GM18867 (cell line): ENCODE measurements at regions not wholly inside any gene's neighbourhood (a gene's known extent, or its start where the extent isn't known, plus 50 kb on each side); places are given as distances from the start of the nearest gene placed in this dataset.

Source experiments
- ATAC-seq: cut with Tn5 transposase; IDR thresholded peaks from one replicate; pipeline ENCODE4 v1.9.1; 2021; ENCODE audit warnings: mild to moderate bottlenecking, moderate library complexity; ENCODE audit not compliant: unreplicated experiment

DNA sequence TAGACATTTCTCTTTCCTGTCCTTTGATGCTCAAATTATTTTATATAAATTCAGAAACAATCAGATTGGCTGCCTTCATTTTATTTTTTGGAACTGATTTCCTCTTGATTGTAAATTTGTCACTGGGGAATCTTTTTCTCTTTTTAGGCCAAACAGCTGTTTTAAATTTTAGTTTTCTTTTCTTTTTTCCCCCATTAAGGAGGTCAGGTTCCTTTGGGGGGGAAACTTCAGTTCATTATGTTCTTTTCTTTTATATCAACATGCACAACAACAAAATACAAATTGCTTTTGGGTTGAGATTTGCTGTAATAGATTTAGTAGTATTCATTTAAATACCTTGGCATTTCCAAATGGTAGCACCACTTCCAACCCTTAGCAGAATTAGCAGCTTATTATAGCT lies 264.8 kb upstream of the SPRY2 start:
- ATAC-seq: no peak

- no peak for ATAC-seq
Measured at GRCh38 chr13:80605011-80605410, 264.1 kb upstream of the SPRY2 start.

DNA sequence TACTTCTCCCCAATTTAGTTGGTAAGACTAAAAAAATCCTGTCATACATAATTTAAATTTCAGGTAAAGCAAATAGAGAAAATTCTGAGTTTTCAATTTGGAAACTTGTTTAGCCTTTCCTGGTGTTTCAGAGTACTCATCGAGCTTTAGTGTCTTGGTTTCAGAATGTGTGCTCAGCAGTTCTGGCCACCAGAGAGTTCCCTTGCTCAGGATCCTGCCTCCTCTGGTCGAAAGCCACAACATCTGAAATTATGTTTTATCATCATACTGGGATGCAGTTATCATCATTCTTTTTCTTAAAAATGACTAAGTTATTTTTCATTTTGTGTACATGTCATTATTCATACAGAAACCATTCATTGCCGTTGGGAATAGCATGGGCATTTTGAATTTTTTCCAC lies 263.2 kb upstream of the SPRY2 start:
- no peak for ATAC-seq

DNA sequence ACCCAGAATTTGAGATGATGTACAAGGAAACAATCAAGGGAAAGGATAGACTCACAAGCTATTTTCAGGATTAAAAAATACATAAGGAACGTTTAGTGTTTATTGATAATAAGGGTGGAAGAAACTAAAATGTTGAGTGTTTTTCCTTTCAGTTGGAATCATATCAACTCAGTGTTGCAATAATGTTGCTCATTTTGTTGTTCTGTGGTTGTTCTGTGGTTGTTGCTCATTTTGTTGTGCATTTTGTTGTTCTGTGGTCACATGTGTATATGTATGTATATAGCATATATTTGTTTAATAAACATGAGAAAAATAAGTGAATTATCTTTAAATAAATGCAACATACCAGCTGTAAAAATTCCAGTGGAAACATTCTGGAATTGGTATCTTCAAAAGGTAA lies 262.4 kb upstream of the SPRY2 start:
- no peak for ATAC-seq

- no peak for ATAC-seq
Measured at GRCh38 chr13:80599765-80600164, 258.8 kb upstream of the SPRY2 start.

- ATAC-seq: no peak
Measured at GRCh38 chr13:80598189-80598588, 257.3 kb upstream of the SPRY2 start.

- ATAC-seq: no peak
Measured at GRCh38 chr13:80591976-80592740, 251.2 kb upstream of the SPRY2 start.

DNA sequence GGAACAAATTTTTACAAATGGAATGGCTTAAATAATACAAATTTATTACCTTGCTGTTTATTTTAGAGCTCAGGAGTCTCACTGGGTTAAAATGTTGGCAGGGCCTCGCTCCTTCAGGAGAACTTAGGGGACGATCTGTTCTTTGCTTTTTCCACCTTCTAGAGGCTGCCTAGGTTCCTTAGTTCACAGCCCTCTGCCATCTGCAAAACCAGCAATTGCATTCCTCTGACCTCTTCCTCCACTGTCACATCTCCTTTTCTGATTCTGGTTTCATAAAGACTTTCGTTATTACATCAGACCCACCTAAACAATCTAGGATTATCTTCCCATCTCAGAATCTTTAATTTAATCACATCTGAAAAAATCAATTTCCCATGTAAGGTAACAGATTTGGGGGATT lies 249.6 kb upstream of the SPRY2 start:
- ATAC-seq: no peak

DNA sequence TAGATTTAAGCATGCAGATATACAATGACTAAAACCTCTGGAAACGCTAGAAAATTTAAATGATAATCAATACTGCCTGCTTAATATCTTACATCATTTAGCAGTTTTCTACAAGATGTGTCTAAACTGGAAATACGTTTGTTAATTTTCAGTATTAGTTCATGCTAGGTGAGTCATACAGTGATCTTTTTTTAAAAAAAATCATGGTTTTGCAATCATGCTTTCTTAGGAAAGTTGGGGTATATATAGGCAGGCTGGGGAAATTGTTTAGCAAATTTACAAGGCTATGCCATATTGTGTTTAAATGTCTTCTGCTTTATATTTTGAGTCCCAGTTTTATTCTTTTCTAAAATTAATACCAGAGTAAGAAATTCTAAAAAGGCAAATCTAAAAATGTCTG lies 245.4 kb upstream of the SPRY2 start:
- ATAC-seq: no peak

DNA sequence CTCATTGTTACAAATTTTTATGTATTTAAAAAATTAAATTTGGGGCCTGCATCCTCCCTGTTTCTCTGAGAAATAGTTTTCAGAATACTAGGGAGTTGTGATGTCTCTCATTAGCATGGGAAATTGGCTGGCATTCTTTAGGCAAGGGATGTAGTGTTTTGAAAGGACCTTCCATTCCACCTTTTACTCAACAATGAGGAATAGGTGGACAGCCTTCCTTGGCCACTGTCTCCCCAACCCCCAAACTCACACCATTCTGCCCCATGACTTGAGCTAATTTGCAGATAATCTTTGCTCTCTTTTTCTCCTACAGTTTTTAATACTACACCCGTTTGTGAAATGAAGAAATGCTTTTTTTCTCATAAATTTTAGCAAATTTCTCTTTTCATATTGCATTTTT lies 244.6 kb upstream of the SPRY2 start:
- no peak for ATAC-seq

DNA sequence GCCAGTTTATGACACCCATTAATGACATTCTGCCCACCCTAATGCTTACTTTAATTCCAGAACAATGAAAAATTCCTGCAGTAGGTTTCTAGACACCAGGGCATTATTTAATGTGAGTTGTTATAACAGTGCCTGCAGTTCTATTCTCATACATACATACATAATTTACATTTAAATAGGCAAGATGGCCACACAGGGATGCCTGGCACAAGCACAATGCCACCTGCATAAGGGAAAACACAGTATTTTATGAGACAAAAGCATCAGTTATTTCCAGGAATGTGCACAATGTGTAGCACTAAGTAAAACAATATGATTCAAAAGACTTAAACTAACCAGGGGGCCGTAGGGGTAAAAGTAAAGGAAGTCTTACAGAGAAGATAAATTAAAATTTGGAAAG lies 243.9 kb upstream of the SPRY2 start:
- ATAC-seq: no peak

- no peak for ATAC-seq
Measured at GRCh38 chr13:80584306-80584705, 243.4 kb upstream of the SPRY2 start.

DNA sequence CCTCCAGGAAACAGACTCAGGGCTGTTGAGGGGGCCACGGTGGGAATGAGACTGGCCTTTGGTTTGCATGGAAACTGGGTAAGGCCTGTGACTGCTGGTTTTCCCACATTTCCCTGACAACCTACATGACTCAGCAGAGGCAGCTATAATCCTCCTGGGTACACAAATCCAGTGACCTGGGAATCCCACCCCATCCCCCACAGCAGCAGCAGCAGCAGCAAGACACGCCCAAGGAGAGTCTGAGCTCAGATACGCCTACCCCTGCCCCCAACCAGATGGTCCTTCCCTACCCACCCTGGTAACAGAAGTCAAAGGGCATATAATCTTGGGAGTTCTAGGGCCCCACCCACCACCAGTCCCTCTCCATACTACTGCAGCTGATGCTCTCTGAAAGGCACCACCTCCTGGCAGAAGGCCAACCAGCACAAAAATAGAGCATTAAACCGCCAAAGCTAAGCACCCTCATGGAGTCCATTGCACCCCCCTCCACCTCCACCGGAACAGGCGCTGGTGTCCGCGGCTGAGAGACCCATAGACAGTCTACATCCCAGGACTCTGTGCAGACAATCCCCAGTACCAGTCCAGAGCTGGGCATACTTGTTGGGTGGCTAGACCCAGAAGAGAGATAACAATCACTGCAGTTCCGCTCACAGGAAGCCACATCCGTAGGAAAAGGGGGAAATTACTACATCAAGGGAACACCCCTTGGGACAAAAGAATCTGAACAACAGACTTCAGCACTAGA lies 237.2 kb upstream of the SPRY2 start:
- no peak for ATAC-seq

GRCh38 chr13:80577285-80577684 lies 236.4 kb upstream of the SPRY2 start:
- ATAC-seq: no peak

- ATAC-seq: no peak
Measured at GRCh38 chr13:80574113-80574850, 233.4 kb upstream of the SPRY2 start.

- no peak for ATAC-seq
Measured at GRCh38 chr13:80572923-80573316, 232.0 kb upstream of the SPRY2 start.

GRCh38 chr13:80572308-80572922 lies 231.5 kb upstream of the SPRY2 start:
- ATAC-seq: no peak

DNA sequence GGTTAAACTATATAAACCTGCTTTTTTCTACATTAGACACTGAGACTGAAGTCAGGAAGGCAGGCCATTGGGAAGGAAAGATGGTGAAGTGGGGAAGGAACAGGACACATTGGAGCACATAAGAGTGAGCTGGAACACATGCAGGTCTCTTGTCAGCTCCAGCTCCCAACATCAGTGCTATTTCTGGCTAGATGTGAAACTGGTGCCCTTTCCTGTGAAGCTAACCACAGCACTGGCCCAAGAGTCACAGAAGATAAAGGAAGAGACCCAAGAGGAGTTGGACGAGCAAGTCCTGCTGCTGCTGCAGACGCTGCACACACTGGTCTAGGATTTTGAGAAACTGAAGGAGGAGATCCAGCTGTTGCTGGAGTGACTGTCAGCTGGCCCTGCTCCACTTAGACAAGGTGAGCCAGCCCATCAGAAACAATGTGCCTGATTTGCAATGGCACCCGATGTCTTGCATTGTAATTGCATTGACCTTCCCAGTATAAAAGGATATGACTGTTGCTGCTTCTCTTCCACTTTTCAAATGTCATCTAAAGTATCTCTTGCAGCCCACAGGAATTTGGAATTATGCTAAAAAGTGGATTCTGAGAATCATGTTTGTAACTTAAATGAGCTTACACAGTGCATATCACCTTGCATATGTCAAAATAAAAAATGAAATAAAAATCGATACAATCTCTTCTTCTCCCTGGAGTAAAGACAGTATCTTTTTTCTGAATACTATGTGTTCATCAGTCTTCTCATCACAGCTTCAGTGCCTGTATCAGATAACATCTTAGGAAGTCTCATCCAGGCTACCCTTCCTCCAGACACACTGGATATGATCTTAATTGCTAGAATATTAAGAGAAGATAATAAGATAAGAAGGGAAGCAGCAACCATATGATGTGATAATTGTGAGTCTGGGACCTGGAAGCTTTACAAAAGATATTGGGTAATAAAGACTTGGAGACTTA lies 230.7 kb upstream of the SPRY2 start:
- ATAC-seq: no peak

GRCh38 chr13:80563439-80563838 lies 222.5 kb upstream of the SPRY2 start:
- no peak for ATAC-seq

- ATAC-seq: no peak
Measured at GRCh38 chr13:80562433-80563156, 221.7 kb upstream of the SPRY2 start.
